SW 1271 (cell line): ENCODE measurements at regions not wholly inside any gene's neighbourhood (a gene's known extent, or its start where the extent isn't known, plus 50 kb on each side); places are given as distances from the start of the nearest gene placed in this dataset.

Source experiments
- DNase-seq, 2 experiments: peaks; one replicate each; lab custom pipeline; 2025; lab: John Stamatoyannopoulos, UW

GRCh38 chr1:229031481-229032341, 239.2 kb upstream of the RAB4A start:
- no peak for DNase-seq

GRCh38 chr1:229032375-229032774, 238.5 kb upstream of the RAB4A start:
- DNase-seq, result no peak

- DNase-seq, result no peak
These were observed 237.4 kb upstream of the RAB4A start for GRCh38 chr1:229033480-229033879.

GRCh38 chr1:229034342-229034741, 236.6 kb upstream of the RAB4A start:
- DNase-seq, result no peak

- DNase-seq, result no peak
These were observed 235.7 kb upstream of the RAB4A start for GRCh38 chr1:229035054-229035747.

- no peak for DNase-seq
These were observed 235.2 kb upstream of the RAB4A start for GRCh38 chr1:229035748-229036082.

GRCh38 chr1:229037806-229038405, 233.0 kb upstream of the RAB4A start:
- no peak for DNase-seq

- DNase-seq, result no peak
These were observed 230.1 kb upstream of the RAB4A start for GRCh38 chr1:229040630-229041358.

- no peak for DNase-seq
These were observed 229.0 kb upstream of the RAB4A start for GRCh38 chr1:229041946-229042345.

GRCh38 chr1:229042482-229042881, 228.4 kb upstream of the RAB4A start:
- DNase-seq, result no peak

- DNase-seq, result no peak
These were observed 227.8 kb upstream of the RAB4A start for GRCh38 chr1:229043115-229043514.

- no peak for DNase-seq
These were observed 224.6 kb upstream of the RAB4A start for GRCh38 chr1:229046251-229046853.

- DNase-seq, result no peak
These were observed 223.6 kb upstream of the RAB4A start for GRCh38 chr1:229047161-229047839.

- DNase-seq, result no peak
These were observed 222.9 kb upstream of the RAB4A start for GRCh38 chr1:229047840-229048620.

GRCh38 chr1:229048896-229049295, 222.0 kb upstream of the RAB4A start:
- DNase-seq, result no peak

- DNase-seq, result no peak
These were observed 214.9 kb upstream of the RAB4A start for GRCh38 chr1:229056046-229056445.

GRCh38 chr1:229058111-229058561, 212.8 kb upstream of the RAB4A start:
- DNase-seq, result no peak

GRCh38 chr1:229058729-229059128, 212.2 kb upstream of the RAB4A start:
- DNase-seq, result no peak

GRCh38 chr1:229059671-229060539, 211.0 kb upstream of the RAB4A start:
- DNase-seq, result no peak

- no peak for DNase-seq
These were observed 208.8 kb upstream of the RAB4A start for GRCh38 chr1:229062135-229062534.
